ENCODE measurements at regions not wholly inside any gene's neighbourhood (a gene's known extent, or its start where the extent isn't known, plus 50 kb on each side); places are given as distances from the start of the nearest gene placed in this dataset.

GRCh38 chr2:121872651-121873050, 117.2 kb downstream of the TSN start:
- Histone ChIP-seq H3K9me3 (ENCODE audit: control insufficient read depth, low read length) (no peaks in the 10 kb centered on the region), H3K36me3 (ENCODE audit: control insufficient read depth, insufficient read depth, low read length) (no peaks in the 10 kb centered on the region), H3K4me3 (ENCODE audit: insufficient read depth, low read depth, low read length) (no peak overlapping the region), H3K4me1 (ENCODE audit: control insufficient read depth, insufficient read depth, low read length) (peaks cover 32% of the 10 kb centered on the region), H3K27me3 (ENCODE audit: control insufficient read depth, insufficient read depth, low read length, poor library complexity, severe bottlenecking) (no peaks in the 10 kb centered on the region), H3K27ac (ENCODE audit: insufficient read depth, low read depth, low read length, poor library complexity, severe bottlenecking) (no peak overlapping the region)
- 95 to 100% methylated on average over 2 of the region's 2 CpGs for WGBS, 2 experiments

- no peak overlapping the region for H3K4me3 ChIP-seq (ENCODE audit: insufficient read depth, low read depth, low read length)
- H3K4me1 ChIP-seq (ENCODE audit: control insufficient read depth, insufficient read depth, low read length): peaks cover 29% of the 10 kb centered on the region
- H3K9me3 ChIP-seq (ENCODE audit: control insufficient read depth, low read length): no peaks in the 10 kb centered on the region
- peak overlapping the region; percentile 70 for H3K27ac ChIP-seq (ENCODE audit: insufficient read depth, low read depth, low read length, poor library complexity, severe bottlenecking)
- 7 to 8% methylated on average over 6 to 7 of the region's 7 CpGs for WGBS, 2 experiments
- no peaks in the 10 kb centered on the region for H3K36me3 ChIP-seq (ENCODE audit: control insufficient read depth, insufficient read depth, low read length)
- H3K27me3 ChIP-seq (ENCODE audit: control insufficient read depth, insufficient read depth, low read length, poor library complexity, severe bottlenecking): no peaks in the 10 kb centered on the region
Observed at GRCh38 chr2:121873864-121874263, 118.4 kb downstream of the TSN start.

GRCh38 chr2:121875585-121876185, 120.2 kb downstream of the TSN start:
- 93 to 96% methylated on average over 2 of the region's 2 CpGs for WGBS, 2 experiments
- no peak overlapping the region for H3K4me3 ChIP-seq (ENCODE audit: insufficient read depth, low read depth, low read length)
- no peaks in the 10 kb centered on the region for H3K36me3 ChIP-seq (ENCODE audit: control insufficient read depth, insufficient read depth, low read length)
- no peaks in the 10 kb centered on the region for H3K27me3 ChIP-seq (ENCODE audit: control insufficient read depth, insufficient read depth, low read length, poor library complexity, severe bottlenecking)
- H3K9me3 ChIP-seq (ENCODE audit: control insufficient read depth, low read length): no peaks in the 10 kb centered on the region
- H3K27ac ChIP-seq (ENCODE audit: insufficient read depth, low read depth, low read length, poor library complexity, severe bottlenecking): no peak overlapping the region
- peaks cover 19% of the 10 kb centered on the region for H3K4me1 ChIP-seq (ENCODE audit: control insufficient read depth, insufficient read depth, low read length)

GRCh38 chr2:121877366-121877765, 121.9 kb downstream of the TSN start:
- no peak overlapping the region for H3K27ac ChIP-seq (ENCODE audit: insufficient read depth, low read depth, low read length, poor library complexity, severe bottlenecking)
- no peaks in the 10 kb centered on the region for H3K9me3 ChIP-seq (ENCODE audit: control insufficient read depth, low read length)
- 100% methylated on average over 1 of the region's 1 CpG for WGBS, 2 experiments
- H3K4me3 ChIP-seq (ENCODE audit: insufficient read depth, low read depth, low read length): no peak overlapping the region
- H3K36me3 ChIP-seq (ENCODE audit: control insufficient read depth, insufficient read depth, low read length): no peaks in the 10 kb centered on the region
- H3K27me3 ChIP-seq (ENCODE audit: control insufficient read depth, insufficient read depth, low read length, poor library complexity, severe bottlenecking): no peaks in the 10 kb centered on the region
- peaks cover 19% of the 10 kb centered on the region for H3K4me1 ChIP-seq (ENCODE audit: control insufficient read depth, insufficient read depth, low read length)

- Histone ChIP-seq H3K9me3 (ENCODE audit: control insufficient read depth, low read length) (no peaks in the 10 kb centered on the region), H3K4me1 (ENCODE audit: control insufficient read depth, insufficient read depth, low read length) (peaks cover 13% of the 10 kb centered on the region), H3K27ac (ENCODE audit: insufficient read depth, low read depth, low read length, poor library complexity, severe bottlenecking) (no peak overlapping the region), H3K4me3 (ENCODE audit: insufficient read depth, low read depth, low read length) (no peak overlapping the region), H3K27me3 (ENCODE audit: control insufficient read depth, insufficient read depth, low read length, poor library complexity, severe bottlenecking) (no peaks in the 10 kb centered on the region), H3K36me3 (ENCODE audit: control insufficient read depth, insufficient read depth, low read length) (no peaks in the 10 kb centered on the region)
- 94 to 97% methylated on average over 4 of the region's 4 CpGs for WGBS, 2 experiments
Observed at GRCh38 chr2:121880283-121880682, 124.8 kb downstream of the TSN start.

GRCh38 chr2:121881038-121881437, 125.6 kb downstream of the TSN start:
- Histone ChIP-seq H3K9me3 (ENCODE audit: control insufficient read depth, low read length) (no peaks in the 10 kb centered on the region), H3K4me3 (ENCODE audit: insufficient read depth, low read depth, low read length) (no peak overlapping the region), H3K36me3 (ENCODE audit: control insufficient read depth, insufficient read depth, low read length) (no peaks in the 10 kb centered on the region), H3K27ac (ENCODE audit: insufficient read depth, low read depth, low read length, poor library complexity, severe bottlenecking) (no peak overlapping the region), H3K4me1 (ENCODE audit: control insufficient read depth, insufficient read depth, low read length) (peaks cover 11% of the 10 kb centered on the region), H3K27me3 (ENCODE audit: control insufficient read depth, insufficient read depth, low read length, poor library complexity, severe bottlenecking) (no peaks in the 10 kb centered on the region)
- WGBS, 2 experiments: 93 to 95% methylated on average over 4 of the region's 4 CpGs

- no peaks in the 10 kb centered on the region for H3K36me3 ChIP-seq (ENCODE audit: control insufficient read depth, insufficient read depth, low read length)
- H3K4me3 ChIP-seq (ENCODE audit: insufficient read depth, low read depth, low read length): no peak overlapping the region
- no peak overlapping the region for H3K27ac ChIP-seq (ENCODE audit: insufficient read depth, low read depth, low read length, poor library complexity, severe bottlenecking)
- H3K4me1 ChIP-seq (ENCODE audit: control insufficient read depth, insufficient read depth, low read length): peaks cover 11% of the 10 kb centered on the region
- WGBS, 2 experiments: 68 to 73% methylated on average over 2 of the region's 4 CpGs
- no peaks in the 10 kb centered on the region for H3K9me3 ChIP-seq (ENCODE audit: control insufficient read depth, low read length)
- no peaks in the 10 kb centered on the region for H3K27me3 ChIP-seq (ENCODE audit: control insufficient read depth, insufficient read depth, low read length, poor library complexity, severe bottlenecking)
Observed at GRCh38 chr2:121881950-121882349, 126.5 kb downstream of the TSN start.

GRCh38 chr2:121884078-121884477, 128.6 kb downstream of the TSN start:
- no peak overlapping the region for H3K27ac ChIP-seq (ENCODE audit: insufficient read depth, low read depth, low read length, poor library complexity, severe bottlenecking)
- H3K9me3 ChIP-seq (ENCODE audit: control insufficient read depth, low read length): no peaks in the 10 kb centered on the region
- no peaks in the 10 kb centered on the region for H3K36me3 ChIP-seq (ENCODE audit: control insufficient read depth, insufficient read depth, low read length)
- whole genome bisulfite sequencing, 2 experiments: 86 to 89% methylated on average over 3 of the region's 3 CpGs
- H3K27me3 ChIP-seq (ENCODE audit: control insufficient read depth, insufficient read depth, low read length, poor library complexity, severe bottlenecking): no peaks in the 10 kb centered on the region
- peaks cover 11% of the 10 kb centered on the region for H3K4me1 ChIP-seq (ENCODE audit: control insufficient read depth, insufficient read depth, low read length)
- no peak overlapping the region for H3K4me3 ChIP-seq (ENCODE audit: insufficient read depth, low read depth, low read length)

GRCh38 chr2:121884511-121884921, 129.1 kb downstream of the TSN start:
- Histone ChIP-seq H3K27ac (ENCODE audit: insufficient read depth, low read depth, low read length, poor library complexity, severe bottlenecking) (no peak overlapping the region), H3K27me3 (ENCODE audit: control insufficient read depth, insufficient read depth, low read length, poor library complexity, severe bottlenecking) (no peaks in the 10 kb centered on the region), H3K9me3 (ENCODE audit: control insufficient read depth, low read length) (no peaks in the 10 kb centered on the region), H3K4me3 (ENCODE audit: insufficient read depth, low read depth, low read length) (no peak overlapping the region), H3K4me1 (ENCODE audit: control insufficient read depth, insufficient read depth, low read length) (peaks cover 11% of the 10 kb centered on the region), H3K36me3 (ENCODE audit: control insufficient read depth, insufficient read depth, low read length) (no peaks in the 10 kb centered on the region)
- 88% methylated on average over 4 of the region's 4 CpGs for WGBS, 2 experiments

GRCh38 chr2:121886059-121886458, 130.6 kb downstream of the TSN start:
- Histone ChIP-seq H3K4me3 (ENCODE audit: insufficient read depth, low read depth, low read length) (no peak overlapping the region), H3K4me1 (ENCODE audit: control insufficient read depth, insufficient read depth, low read length) (peaks cover 11% of the 10 kb centered on the region), H3K9me3 (ENCODE audit: control insufficient read depth, low read length) (no peaks in the 10 kb centered on the region), H3K27me3 (ENCODE audit: control insufficient read depth, insufficient read depth, low read length, poor library complexity, severe bottlenecking) (no peaks in the 10 kb centered on the region), H3K36me3 (ENCODE audit: control insufficient read depth, insufficient read depth, low read length) (no peaks in the 10 kb centered on the region), H3K27ac (ENCODE audit: insufficient read depth, low read depth, low read length, poor library complexity, severe bottlenecking) (no peak overlapping the region)
- 95 to 97% methylated on average over 4 of the region's 4 CpGs for WGBS, 2 experiments

All from ectodermal cell (in vitro differentiated cells).